ENCODE measurements at regions not wholly inside any gene's neighbourhood (a gene's known extent, or its start where the extent isn't known, plus 50 kb on each side); places are given as distances from the start of the nearest gene placed in this dataset.

DNA sequence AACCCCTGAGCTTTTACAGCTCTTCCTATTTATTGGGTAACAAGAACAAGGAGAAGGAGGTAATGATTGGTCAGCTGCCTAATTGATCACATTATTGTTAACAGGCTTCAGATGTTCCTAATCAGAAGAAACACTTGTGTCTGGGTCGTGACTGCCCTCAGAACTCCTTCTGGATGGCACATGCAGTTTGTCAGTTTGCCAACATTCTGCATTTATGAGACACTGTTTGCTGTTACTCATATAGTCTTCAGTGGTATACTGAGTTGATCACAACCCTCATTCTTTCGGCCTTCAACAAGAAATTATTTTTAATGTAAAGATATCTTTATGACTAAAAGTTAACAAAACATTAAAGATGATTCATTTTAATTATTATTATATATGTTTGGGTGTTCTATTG is 95.7 kb upstream of the DOCK10 start:
- TF ChIP-seq, protein P1, sequence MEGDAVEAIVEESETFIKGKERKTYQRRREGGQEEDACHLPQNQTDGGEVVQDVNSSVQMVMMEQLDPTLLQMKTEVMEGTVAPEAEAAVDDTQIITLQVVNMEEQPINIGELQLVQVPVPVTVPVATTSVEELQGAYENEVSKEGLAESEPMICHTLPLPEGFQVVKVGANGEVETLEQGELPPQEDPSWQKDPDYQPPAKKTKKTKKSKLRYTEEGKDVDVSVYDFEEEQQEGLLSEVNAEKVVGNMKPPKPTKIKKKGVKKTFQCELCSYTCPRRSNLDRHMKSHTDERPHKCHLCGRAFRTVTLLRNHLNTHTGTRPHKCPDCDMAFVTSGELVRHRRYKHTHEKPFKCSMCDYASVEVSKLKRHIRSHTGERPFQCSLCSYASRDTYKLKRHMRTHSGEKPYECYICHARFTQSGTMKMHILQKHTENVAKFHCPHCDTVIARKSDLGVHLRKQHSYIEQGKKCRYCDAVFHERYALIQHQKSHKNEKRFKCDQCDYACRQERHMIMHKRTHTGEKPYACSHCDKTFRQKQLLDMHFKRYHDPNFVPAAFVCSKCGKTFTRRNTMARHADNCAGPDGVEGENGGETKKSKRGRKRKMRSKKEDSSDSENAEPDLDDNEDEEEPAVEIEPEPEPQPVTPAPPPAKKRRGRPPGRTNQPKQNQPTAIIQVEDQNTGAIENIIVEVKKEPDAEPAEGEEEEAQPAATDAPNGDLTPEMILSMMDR (IDR thresholded peaks at IDR 0.05): no peak
- no peak for TF ChIP-seq ZFX (IDR thresholded peaks at IDR 0.05; ENCODE audit: borderline replicate concordance)

Data from 22Rv1 (cell line).